Breast epithelium (tissue), 4 donors: ENCODE measurements at regions not wholly inside any gene's neighbourhood (a gene's known extent, or its start where the extent isn't known, plus 50 kb on each side); places are given as distances from the start of the nearest gene placed in this dataset.

ENCODE experiments used
- DNase-seq, 2 donors: peaks; one replicate each; pipeline ENCODE4 v3.0.0-alpha.2; 2019; ENCODE audit warnings: low spot score in 2 of 2
- H3K27ac ChIP-seq, 2 donors: fragments of 200-600 bp; sonication (generic) in 1 of 2; one replicate each; pipeline ENCODE4 v1.5.1; 2016 to 2019; ENCODE audit warnings: mild to moderate bottlenecking in 1 of 2
- H3K27me3 ChIP-seq, 2 donors: fragments of 200-600 bp; sonication (generic) in 1 of 2; one replicate each; pipeline versions ENCODE4 v1.5.1 to v1.6.0; 2017 to 2019; ENCODE audit warnings: control low read depth in 1 of 2, mild to moderate bottlenecking in 1 of 2
- H3K36me3 ChIP-seq: fragments of 200-600 bp; one replicate; pipeline ENCODE4 v1.5.1; 2019
- H3K4me1 ChIP-seq, 2 donors: fragments of 200-600 bp; sonication (generic); one replicate each; pipeline ENCODE4 v1.5.1; 2016 to 2019; ENCODE audit warnings: control low read depth in 1 of 2
- H3K4me3 ChIP-seq, 3 donors: fragments of 200-600 bp; sonication (generic); 1 replicate in 2 of 3; 2 replicates in 1 of 3; pipeline ENCODE4 v1.5.1; 2016 to 2019; ENCODE audit warnings: mild to moderate bottlenecking in 3 of 3, moderate library complexity in 2 of 3
- H3K9me3 ChIP-seq, 2 donors: fragments of 200-600 bp; sonication (generic) in 1 of 2; one replicate each; pipeline ENCODE4 v1.5.1; 2016 to 2019; ENCODE audit warnings: control low read depth in 1 of 2
- CTCF ChIP-seq, 3 donors: fragments of 450-650 bp; IDR thresholded peaks; one replicate each; pipeline ENCODE4 v1.5.1; 2016 to 2017; ENCODE audit warnings: antibody characterized with exemption in 3 of 3, mild to moderate bottlenecking in 3 of 3, moderate library complexity in 3 of 3
- POLR2A ChIP-seq: fragments of 450-650 bp; IDR thresholded peaks from one replicate; pipeline ENCODE4 v1.6.1; 2016; ENCODE audit warnings: antibody characterized with exemption, mild to moderate bottlenecking, moderate library complexity
- POLR2AphosphoS5 ChIP-seq, 3 donors: sonication (generic); formaldehyde crosslinking; IDR thresholded peaks; one replicate each; pipeline ENCODE4 v1.6.1; 2017; ENCODE audit warnings: antibody characterized with exemption in 3 of 3
- intact Hi-C: fragments of 100-400 bp; cut with DNase I; formaldehyde crosslinking; loops from one replicate; pipeline ENCODE4 v1.15.1; 2023; ENCODE audit warnings: low total_unique reads

GRCh38 chr1:56356376-56356990, 222.9 kb downstream of the PLPP3 start:
- intact Hi-C loops: no loop called here

GRCh38 chr1:56355918-56356317, 223.4 kb downstream of the PLPP3 start:
- no peak overlapping the region for H3K27ac ChIP-seq
- DNase-seq: no peak
- no peak overlapping the region for H3K4me3 ChIP-seq
- no peaks in the 10 kb centered on the region for H3K9me3 ChIP-seq
- no peaks in the 10 kb centered on the region for H3K4me1 ChIP-seq
- no peaks in the 10 kb centered on the region for H3K27me3 ChIP-seq
- intact Hi-C loops: no loop called here
- TF ChIP-seq POLR2AphosphoS5 (IDR thresholded peaks at IDR 0.05): no peak
- no peak for TF ChIP-seq CTCF (IDR thresholded peaks at IDR 0.05)
- no peak for TF ChIP-seq POLR2A
- H3K36me3 ChIP-seq: no peaks in the 10 kb centered on the region

More at GRCh38 chr1:56356376-56356990, 222.9 kb downstream of the PLPP3 start:
- Histone ChIP-seq H3K27ac (no peak overlapping the region), H3K4me1 (no peaks in the 10 kb centered on the region), H3K4me3 (no peak overlapping the region), H3K36me3 (no peaks in the 10 kb centered on the region), H3K9me3 (no peaks in the 10 kb centered on the region), H3K27me3 (no peaks in the 10 kb centered on the region)
- DNase-seq: no peak
- TF ChIP-seq POLR2A (no peak), POLR2AphosphoS5 (IDR thresholded peaks at IDR 0.05) (no peak), CTCF (IDR thresholded peaks at IDR 0.05) (no peak)

GRCh38 chr1:56355422-56355821, 223.9 kb downstream of the PLPP3 start:
- Histone ChIP-seq H3K27me3 (no peaks in the 10 kb centered on the region), H3K36me3 (no peaks in the 10 kb centered on the region), H3K27ac (no peak overlapping the region), H3K4me3 (no peak overlapping the region), H3K4me1 (no peaks in the 10 kb centered on the region), H3K9me3 (no peaks in the 10 kb centered on the region)
- DNase-seq: no peak
- intact Hi-C loops: no loop called here
- TF ChIP-seq POLR2AphosphoS5 (IDR thresholded peaks at IDR 0.05) (no peak), POLR2A (no peak), CTCF (IDR thresholded peaks at IDR 0.05) (no peak)

GRCh38 chr1:56345831-56346230, 233.5 kb downstream of the PLPP3 start:
- intact Hi-C loops: no loop called here
- no peak overlapping the region for H3K27ac ChIP-seq
- no peak overlapping the region for H3K4me3 ChIP-seq
- no peaks in the 10 kb centered on the region for H3K27me3 ChIP-seq
- H3K9me3 ChIP-seq: no peaks in the 10 kb centered on the region
- no peaks in the 10 kb centered on the region for H3K36me3 ChIP-seq
- H3K4me1 ChIP-seq: no peaks in the 10 kb centered on the region
- no peak for TF ChIP-seq POLR2A
- TF ChIP-seq CTCF (IDR thresholded peaks at IDR 0.05): no peak
- TF ChIP-seq POLR2AphosphoS5 (IDR thresholded peaks at IDR 0.05): no peak
- no peak for DNase-seq

- no peaks in the 10 kb centered on the region for H3K36me3 ChIP-seq
- no peak for DNase-seq
- intact Hi-C loops: no loop called here
- TF ChIP-seq CTCF (IDR thresholded peaks at IDR 0.05) (no peak), POLR2A (no peak)
- no peaks in the 10 kb centered on the region for H3K4me1 ChIP-seq
- no peaks in the 10 kb centered on the region for H3K27me3 ChIP-seq
- H3K27ac ChIP-seq: no peak overlapping the region
- no peaks in the 10 kb centered on the region for H3K9me3 ChIP-seq
- no peak overlapping the region for H3K4me3 ChIP-seq
Observed at GRCh38 chr1:56340977-56341376, 238.4 kb downstream of the PLPP3 start.
